SK-N-MC (cell line): ENCODE measurements at regions not wholly inside any gene's neighbourhood (a gene's known extent, or its start where the extent isn't known, plus 50 kb on each side); places are given as distances from the start of the nearest gene placed in this dataset.

Experiments used
- EZH2 ChIP-seq: fragments of 200-600 bp; sonication (generic); IDR thresholded peaks from one replicate; pipeline ENCODE4 v1.6.1; 2017; ENCODE audit warnings: antibody characterized with exemption
- POLR2AphosphoS5 ChIP-seq: IDR thresholded peaks from 2 replicates; pipeline ENCODE4 v1.6.1; 2012; ENCODE audit warnings: mild to moderate bottlenecking, low read depth, low read length, borderline replicate concordance

DNA sequence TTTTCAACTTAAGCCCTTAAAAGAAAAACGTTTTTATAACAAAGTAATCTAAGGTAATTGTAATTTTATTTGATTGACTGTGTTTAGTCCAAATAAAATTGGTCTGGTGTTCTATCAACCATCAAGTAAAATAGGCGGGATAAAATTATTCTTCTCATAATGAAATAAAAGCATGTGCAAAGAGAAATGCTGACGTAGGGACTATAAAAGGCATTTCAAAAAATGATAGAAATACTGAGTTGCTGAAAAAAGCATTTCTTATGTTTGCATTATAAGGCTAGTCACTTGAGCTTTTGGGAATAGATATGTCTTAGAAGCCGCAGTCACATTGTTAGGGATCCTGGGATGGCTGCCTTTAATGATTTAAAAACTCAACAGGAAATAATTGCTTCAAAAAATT is 608.0 kb upstream of the JAG1 start:
- TF ChIP-seq POLR2AphosphoS5 (no peak), EZH2 (no peak)
